ENCODE measurements at regions not wholly inside any gene's neighbourhood (a gene's known extent, or its start where the extent isn't known, plus 50 kb on each side); places are given as distances from the start of the nearest gene placed in this dataset.

DNA sequence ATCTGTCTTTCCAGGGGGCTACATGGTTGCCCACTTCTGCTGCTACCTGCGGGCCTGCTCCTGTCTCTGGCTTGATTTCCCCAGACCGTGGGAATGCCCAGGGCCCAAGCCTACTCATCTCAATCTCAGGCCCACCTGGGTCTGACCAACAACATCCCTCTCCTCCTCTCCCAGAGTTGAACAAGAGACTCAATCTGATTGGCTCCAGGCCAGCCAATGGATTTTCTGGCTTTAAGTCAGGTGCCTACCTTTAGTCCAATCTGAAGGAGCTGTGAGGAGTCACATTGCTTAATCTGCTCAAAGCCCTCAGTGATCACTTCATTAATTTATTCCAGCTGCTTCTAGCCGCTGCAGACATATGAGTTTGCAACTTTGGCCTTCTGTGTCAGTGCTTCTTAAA is 162.4 kb upstream of the KCNG1 start:
- TF ChIP-seq POLR2A (IDR thresholded peaks at IDR 0.05): no peak
- TF ChIP-seq, protein P1, sequence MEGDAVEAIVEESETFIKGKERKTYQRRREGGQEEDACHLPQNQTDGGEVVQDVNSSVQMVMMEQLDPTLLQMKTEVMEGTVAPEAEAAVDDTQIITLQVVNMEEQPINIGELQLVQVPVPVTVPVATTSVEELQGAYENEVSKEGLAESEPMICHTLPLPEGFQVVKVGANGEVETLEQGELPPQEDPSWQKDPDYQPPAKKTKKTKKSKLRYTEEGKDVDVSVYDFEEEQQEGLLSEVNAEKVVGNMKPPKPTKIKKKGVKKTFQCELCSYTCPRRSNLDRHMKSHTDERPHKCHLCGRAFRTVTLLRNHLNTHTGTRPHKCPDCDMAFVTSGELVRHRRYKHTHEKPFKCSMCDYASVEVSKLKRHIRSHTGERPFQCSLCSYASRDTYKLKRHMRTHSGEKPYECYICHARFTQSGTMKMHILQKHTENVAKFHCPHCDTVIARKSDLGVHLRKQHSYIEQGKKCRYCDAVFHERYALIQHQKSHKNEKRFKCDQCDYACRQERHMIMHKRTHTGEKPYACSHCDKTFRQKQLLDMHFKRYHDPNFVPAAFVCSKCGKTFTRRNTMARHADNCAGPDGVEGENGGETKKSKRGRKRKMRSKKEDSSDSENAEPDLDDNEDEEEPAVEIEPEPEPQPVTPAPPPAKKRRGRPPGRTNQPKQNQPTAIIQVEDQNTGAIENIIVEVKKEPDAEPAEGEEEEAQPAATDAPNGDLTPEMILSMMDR (IDR thresholded peaks at IDR 0.05): no peak
